Adrenal gland (tissue), 5 donors: ENCODE measurements at regions not wholly inside any gene's neighbourhood (a gene's known extent, or its start where the extent isn't known, plus 50 kb on each side); places are given as distances from the start of the nearest gene placed in this dataset.

Experiments used
- POLR2A ChIP-seq, 2 donors: fragments of 450-650 bp; IDR thresholded peaks; one replicate each; pipeline ENCODE4 v1.6.1; 2017; ENCODE audit warnings: antibody characterized with exemption in 2 of 2, mild to moderate bottlenecking in 2 of 2, moderate library complexity in 1 of 2
- TF ChIP-seq, protein P1 (sequence below), 6 experiments: fragments of 450-650 bp in 4 of 6; fragments of 200-600 bp in 2 of 6; sonication (generic) in 1 of 6; IDR thresholded peaks; 1 replicate in 5 of 6; 2 replicates in 1 of 6; pipeline versions ENCODE4 v1.5.1 to v1.8.0; 2016 to 2021; ENCODE audit warnings: antibody characterized with exemption in 6 of 6, mild to moderate bottlenecking in 2 of 6, moderate library complexity in 1 of 6
- donor health status: DM: no; HTN: no; CAD: no.

DNA sequence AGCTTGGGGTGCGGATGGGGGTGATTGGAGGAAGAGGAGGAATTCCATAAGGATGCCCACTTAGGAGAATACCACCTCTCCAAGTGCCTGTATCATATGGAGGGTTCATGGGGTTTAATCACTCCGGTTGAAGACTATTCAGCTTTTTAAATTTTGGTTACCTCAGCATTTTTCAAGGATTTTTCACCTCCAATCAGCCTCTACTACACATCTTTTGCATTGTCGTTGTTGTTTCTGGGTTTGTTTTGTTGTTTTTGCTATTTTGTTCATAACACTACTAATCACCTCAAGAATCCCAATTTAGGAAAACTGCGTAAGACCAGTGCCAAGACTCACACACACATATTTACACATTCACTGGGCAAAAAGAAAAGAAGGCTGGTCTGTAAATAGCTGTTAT is 619.5 kb upstream of the CDH5 start:
- TF ChIP-seq POLR2A (IDR thresholded peaks at IDR 0.05) = no peak
- TF ChIP-seq, protein P1, sequence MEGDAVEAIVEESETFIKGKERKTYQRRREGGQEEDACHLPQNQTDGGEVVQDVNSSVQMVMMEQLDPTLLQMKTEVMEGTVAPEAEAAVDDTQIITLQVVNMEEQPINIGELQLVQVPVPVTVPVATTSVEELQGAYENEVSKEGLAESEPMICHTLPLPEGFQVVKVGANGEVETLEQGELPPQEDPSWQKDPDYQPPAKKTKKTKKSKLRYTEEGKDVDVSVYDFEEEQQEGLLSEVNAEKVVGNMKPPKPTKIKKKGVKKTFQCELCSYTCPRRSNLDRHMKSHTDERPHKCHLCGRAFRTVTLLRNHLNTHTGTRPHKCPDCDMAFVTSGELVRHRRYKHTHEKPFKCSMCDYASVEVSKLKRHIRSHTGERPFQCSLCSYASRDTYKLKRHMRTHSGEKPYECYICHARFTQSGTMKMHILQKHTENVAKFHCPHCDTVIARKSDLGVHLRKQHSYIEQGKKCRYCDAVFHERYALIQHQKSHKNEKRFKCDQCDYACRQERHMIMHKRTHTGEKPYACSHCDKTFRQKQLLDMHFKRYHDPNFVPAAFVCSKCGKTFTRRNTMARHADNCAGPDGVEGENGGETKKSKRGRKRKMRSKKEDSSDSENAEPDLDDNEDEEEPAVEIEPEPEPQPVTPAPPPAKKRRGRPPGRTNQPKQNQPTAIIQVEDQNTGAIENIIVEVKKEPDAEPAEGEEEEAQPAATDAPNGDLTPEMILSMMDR (IDR thresholded peaks at IDR 0.05) = no peak
